GM21423 (cell line): ENCODE measurements at regions not wholly inside any gene's neighbourhood (a gene's known extent, or its start where the extent isn't known, plus 50 kb on each side); places are given as distances from the start of the nearest gene placed in this dataset.
"Not testable (repeated sequence)": the region's sequence is repeated elsewhere in the genome, so short reads cannot be mapped to it uniquely, and the experiment has no call there.

ENCODE experiments used
- ATAC-seq: cut with Tn5 transposase; IDR thresholded peaks from one replicate; pipeline ENCODE4 v1.9.1; 2021; ENCODE audit warnings: mild to moderate bottlenecking, moderate library complexity; ENCODE audit not compliant: unreplicated experiment

- no peak for ATAC-seq
Measured at GRCh38 chr5:39678534-39678933, 253.8 kb upstream of the DAB2 start.

GRCh38 chr5:39675676-39676075 lies 250.9 kb upstream of the DAB2 start:
- ATAC-seq, result no peak

- no peak for ATAC-seq
Measured at GRCh38 chr5:39674209-39675082, 249.7 kb upstream of the DAB2 start.

GRCh38 chr5:39671561-39671961 lies 246.8 kb upstream of the DAB2 start:
- no peak for ATAC-seq

- no peak for ATAC-seq
Measured at GRCh38 chr5:39670955-39671354, 246.2 kb upstream of the DAB2 start.

- ATAC-seq, result no peak
Measured at GRCh38 chr5:39670391-39670790, 245.6 kb upstream of the DAB2 start.

- no peak for ATAC-seq
Measured at GRCh38 chr5:39668980-39669379, 244.2 kb upstream of the DAB2 start.

GRCh38 chr5:39665328-39665727 lies 240.5 kb upstream of the DAB2 start:
- ATAC-seq, result no peak

GRCh38 chr5:39662945-39663344 lies 238.2 kb upstream of the DAB2 start:
- no peak for ATAC-seq

GRCh38 chr5:39661026-39661779 lies 236.4 kb upstream of the DAB2 start:
- no peak for ATAC-seq

GRCh38 chr5:39660020-39660419 lies 235.2 kb upstream of the DAB2 start:
- no peak for ATAC-seq

- no peak for ATAC-seq
Measured at GRCh38 chr5:39658866-39659265, 234.1 kb upstream of the DAB2 start.

- peak; percentile 79 for ATAC-seq
Measured at GRCh38 chr5:39657943-39658342, 233.2 kb upstream of the DAB2 start.

GRCh38 chr5:39656600-39656999 lies 231.8 kb upstream of the DAB2 start:
- no peak for ATAC-seq

- ATAC-seq, result no peak
Measured at GRCh38 chr5:39654715-39655114, 229.9 kb upstream of the DAB2 start.

- ATAC-seq, result not testable (repeated sequence)
Measured at GRCh38 chr5:39652481-39652880, 227.7 kb upstream of the DAB2 start.

GRCh38 chr5:39652036-39652435 lies 227.3 kb upstream of the DAB2 start:
- ATAC-seq, result no peak

- no peak for ATAC-seq
Measured at GRCh38 chr5:39650008-39650762, 225.4 kb upstream of the DAB2 start.

- no peak for ATAC-seq
Measured at GRCh38 chr5:39648848-39649227, 224.1 kb upstream of the DAB2 start.

GRCh38 chr5:39648085-39648847 lies 223.5 kb upstream of the DAB2 start:
- ATAC-seq, result no peak

GRCh38 chr5:39640552-39640951 lies 215.8 kb upstream of the DAB2 start:
- ATAC-seq, result peak; percentile 91
